Uterus (tissue), 3 donors: ENCODE measurements at regions not wholly inside any gene's neighbourhood (a gene's known extent, or its start where the extent isn't known, plus 50 kb on each side); places are given as distances from the start of the nearest gene placed in this dataset.

Experiments used
- DNase-seq, 2 donors: peaks; one replicate each; pipeline ENCODE4 v3.0.0-alpha.2; 2019 to 2020
- H3K27ac ChIP-seq, 2 donors: fragments of 200-600 bp; sonication (generic); 1 replicate in 1 of 2; 2 replicates in 1 of 2; pipeline ENCODE4 v1.5.1; 2016 to 2018
- H3K27me3 ChIP-seq, 2 donors: fragments of 200-600 bp; sonication (generic); one replicate each; pipeline ENCODE4 v1.5.1; 2018 to 2019; ENCODE audit warnings: control low read depth in 1 of 2
- H3K36me3 ChIP-seq, 2 donors: fragments of 200-600 bp; sonication (generic); one replicate each; pipeline ENCODE4 v1.5.1; 2019; ENCODE audit warnings: control low read depth in 1 of 2
- H3K4me1 ChIP-seq, 2 donors: fragments of 200-600 bp; sonication (generic); one replicate each; pipeline ENCODE4 v1.5.1; 2018 to 2019; ENCODE audit warnings: control low read depth in 1 of 2
- H3K4me3 ChIP-seq, 2 donors: fragments of 200-600 bp; sonication (generic); 1 replicate in 1 of 2; 2 replicates in 1 of 2; pipeline ENCODE4 v1.5.1; 2018 to 2019; ENCODE audit warnings: mild to moderate bottlenecking in 1 of 2
- H3K9me3 ChIP-seq, 2 donors: fragments of 200-600 bp; sonication (generic); one replicate each; pipeline ENCODE4 v1.5.1; 2019; ENCODE audit warnings: control low read depth in 1 of 2
- POLR2A ChIP-seq, 2 donors: fragments of 450-650 bp; IDR thresholded peaks; one replicate each; pipeline ENCODE4 v1.6.1; 2016; ENCODE audit warnings: antibody characterized with exemption in 2 of 2, mild to moderate bottlenecking in 1 of 2, moderate library complexity in 1 of 2
- intact Hi-C: fragments of 100-400 bp; cut with DNase I; formaldehyde crosslinking; loops from one replicate; pipeline ENCODE4 v1.15.1; 2023; ENCODE audit warnings: low total_unique reads
- TF ChIP-seq, protein P1 (sequence below), 4 experiments: fragments of 200-600 bp in 2 of 4; fragments of 450-650 bp in 2 of 4; sonication (generic) in 2 of 4; IDR thresholded peaks; one replicate each; pipeline ENCODE4 v1.5.1; 2016 to 2019; ENCODE audit warnings: antibody characterized with exemption in 4 of 4, mild to moderate bottlenecking in 2 of 4, moderate library complexity in 1 of 4
- donor health status: DM: yes; HTN: yes; CAD: no.

DNA sequence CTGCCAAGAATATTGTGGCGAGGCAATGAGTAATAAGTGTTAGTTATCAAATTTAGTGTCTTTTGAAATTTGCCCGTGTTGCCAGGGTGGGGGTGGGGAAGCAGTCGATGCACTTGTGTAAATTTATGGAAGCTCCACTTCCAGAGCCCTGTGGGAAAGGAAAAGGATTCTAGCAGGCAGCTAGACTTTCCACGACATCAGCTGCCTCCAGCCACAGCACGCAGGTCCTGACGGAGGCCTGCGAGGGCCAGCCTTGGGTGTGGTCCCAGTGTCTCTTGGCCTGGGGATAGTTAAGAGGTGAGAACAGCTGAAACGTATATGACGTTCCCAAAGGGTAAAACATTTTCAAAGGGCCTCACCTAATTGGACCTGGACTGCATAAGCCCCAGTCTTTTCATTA, 433.0 kb downstream of the TSHZ3 start:
- TF ChIP-seq, protein P1, sequence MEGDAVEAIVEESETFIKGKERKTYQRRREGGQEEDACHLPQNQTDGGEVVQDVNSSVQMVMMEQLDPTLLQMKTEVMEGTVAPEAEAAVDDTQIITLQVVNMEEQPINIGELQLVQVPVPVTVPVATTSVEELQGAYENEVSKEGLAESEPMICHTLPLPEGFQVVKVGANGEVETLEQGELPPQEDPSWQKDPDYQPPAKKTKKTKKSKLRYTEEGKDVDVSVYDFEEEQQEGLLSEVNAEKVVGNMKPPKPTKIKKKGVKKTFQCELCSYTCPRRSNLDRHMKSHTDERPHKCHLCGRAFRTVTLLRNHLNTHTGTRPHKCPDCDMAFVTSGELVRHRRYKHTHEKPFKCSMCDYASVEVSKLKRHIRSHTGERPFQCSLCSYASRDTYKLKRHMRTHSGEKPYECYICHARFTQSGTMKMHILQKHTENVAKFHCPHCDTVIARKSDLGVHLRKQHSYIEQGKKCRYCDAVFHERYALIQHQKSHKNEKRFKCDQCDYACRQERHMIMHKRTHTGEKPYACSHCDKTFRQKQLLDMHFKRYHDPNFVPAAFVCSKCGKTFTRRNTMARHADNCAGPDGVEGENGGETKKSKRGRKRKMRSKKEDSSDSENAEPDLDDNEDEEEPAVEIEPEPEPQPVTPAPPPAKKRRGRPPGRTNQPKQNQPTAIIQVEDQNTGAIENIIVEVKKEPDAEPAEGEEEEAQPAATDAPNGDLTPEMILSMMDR (IDR thresholded peaks at IDR 0.05) = no peak
- no peak for TF ChIP-seq POLR2A (IDR thresholded peaks at IDR 0.05)
- H3K9me3 ChIP-seq = no peaks in the 10 kb centered on the region
- intact Hi-C loops = no loop called here

GRCh38 chr19:30911491-30911890, 437.7 kb downstream of the TSHZ3 start:
- Histone ChIP-seq H3K4me1 (no peaks in the 10 kb centered on the region), H3K27me3 (no peaks in the 10 kb centered on the region), H3K36me3 (no peaks in the 10 kb centered on the region), H3K9me3 (no peaks in the 10 kb centered on the region), H3K4me3 (no peak overlapping the region), H3K27ac (no peak overlapping the region)
- intact Hi-C loops = no loop called here
- DNase-seq = no peak
- TF ChIP-seq, protein P1 (IDR thresholded peaks at IDR 0.05) = no peak
- TF ChIP-seq POLR2A (IDR thresholded peaks at IDR 0.05) = no peak

More for the DNA sequence above, 433.0 kb downstream of the TSHZ3 start:
- no peaks in the 10 kb centered on the region for H3K27me3 ChIP-seq
- DNase-seq = no peak
- no peaks in the 10 kb centered on the region for H3K4me1 ChIP-seq
- no peaks in the 10 kb centered on the region for H3K36me3 ChIP-seq
- H3K27ac ChIP-seq = no peak overlapping the region
- no peak overlapping the region for H3K4me3 ChIP-seq

DNA sequence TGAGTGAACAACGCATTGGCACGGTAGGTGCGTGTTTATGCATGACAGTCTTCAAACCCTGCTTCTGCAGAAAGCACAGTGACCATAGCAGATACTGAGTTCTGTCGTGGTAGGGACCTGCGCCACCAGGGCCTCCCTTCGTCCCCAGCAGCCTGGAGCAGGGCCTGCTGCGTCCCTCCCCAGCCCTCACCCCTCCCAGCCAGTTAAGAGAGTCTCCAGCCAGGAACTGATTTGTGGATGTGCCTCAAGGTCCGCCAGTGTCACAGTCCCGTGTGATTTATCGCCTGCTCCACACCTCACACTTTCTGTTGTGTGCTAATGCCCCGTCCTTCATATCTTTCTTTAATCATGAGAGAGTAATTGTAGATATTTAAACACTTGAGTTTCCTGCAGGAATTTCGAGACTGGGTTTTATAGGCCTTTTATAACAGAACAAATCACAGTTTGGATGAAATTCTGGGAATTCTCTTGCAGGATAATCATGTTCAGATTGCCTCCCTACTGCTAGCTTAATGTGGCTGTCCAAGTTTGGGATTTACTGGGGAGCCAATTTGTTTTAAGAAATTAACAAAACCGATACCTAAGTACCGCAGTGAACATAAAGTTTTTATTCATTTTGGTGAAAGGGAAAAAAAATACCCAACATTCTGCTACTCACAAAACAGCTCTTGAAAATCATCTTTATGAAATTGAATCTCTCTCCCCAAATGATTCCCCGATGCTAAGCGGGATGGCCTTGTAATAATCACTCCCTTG, 438.6 kb downstream of the TSHZ3 start:
- no peak for DNase-seq
- Histone ChIP-seq H3K27me3 (no peaks in the 10 kb centered on the region), H3K4me3 (no peak overlapping the region), H3K4me1 (no peaks in the 10 kb centered on the region), H3K9me3 (no peaks in the 10 kb centered on the region), H3K27ac (no peak overlapping the region), H3K36me3 (no peaks in the 10 kb centered on the region)
- intact Hi-C loops = no loop called here
- TF ChIP-seq, protein P1 (IDR thresholded peaks at IDR 0.05) = no peak
- TF ChIP-seq POLR2A (IDR thresholded peaks at IDR 0.05) = no peak

- Histone ChIP-seq H3K27ac (no peak overlapping the region), H3K4me1 (no peaks in the 10 kb centered on the region), H3K36me3 (no peaks in the 10 kb centered on the region), H3K4me3 (no peak overlapping the region), H3K27me3 (no peaks in the 10 kb centered on the region), H3K9me3 (no peaks in the 10 kb centered on the region)
- DNase-seq = no peak
- intact Hi-C loops = no loop called here
- no peak for TF ChIP-seq POLR2A (IDR thresholded peaks at IDR 0.05)
- TF ChIP-seq, protein P1 (IDR thresholded peaks at IDR 0.05) = no peak
Observed at GRCh38 chr19:30909216-30909615, 440.0 kb downstream of the TSHZ3 start.

- no peak overlapping the region for H3K4me3 ChIP-seq
- no peaks in the 10 kb centered on the region for H3K4me1 ChIP-seq
- no peak for DNase-seq
- intact Hi-C loops = no loop called here
- no peaks in the 10 kb centered on the region for H3K36me3 ChIP-seq
- TF ChIP-seq POLR2A (IDR thresholded peaks at IDR 0.05) = no peak
- TF ChIP-seq, protein P1 (IDR thresholded peaks at IDR 0.05) = no peak
- H3K9me3 ChIP-seq = no peaks in the 10 kb centered on the region
- H3K27me3 ChIP-seq = no peaks in the 10 kb centered on the region
- no peak overlapping the region for H3K27ac ChIP-seq
Observed at GRCh38 chr19:30908262-30908771, 440.9 kb downstream of the TSHZ3 start.
